ENCODE measurements at regions not wholly inside any gene's neighbourhood (a gene's known extent, or its start where the extent isn't known, plus 50 kb on each side); places are given as distances from the start of the nearest gene placed in this dataset.

GRCh38 chr2:147792966-147793617, 51.7 kb upstream of the ACVR2A start:
- DNase-seq = no peak

DNA sequence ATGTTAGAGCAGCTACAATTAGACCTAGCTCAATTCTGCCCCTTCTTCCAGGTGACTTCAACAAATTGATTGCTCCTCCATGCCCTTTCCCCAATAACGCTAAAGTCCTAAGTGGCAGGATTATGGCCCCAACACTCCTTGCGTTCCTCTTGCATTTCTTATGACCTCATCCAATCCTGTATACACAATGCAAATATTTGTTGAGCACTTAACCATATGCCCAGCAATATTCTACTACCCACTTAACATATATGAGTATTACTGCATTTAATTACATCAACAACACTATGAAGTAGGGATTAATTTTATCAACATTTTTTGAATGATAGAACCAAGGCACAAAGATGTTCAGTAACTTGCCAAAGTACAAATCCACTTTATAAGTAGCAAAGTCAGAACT, 54.2 kb upstream of the ACVR2A start:
- no peak for DNase-seq

GRCh38 chr2:147789720-147790119, 55.1 kb upstream of the ACVR2A start:
- DNase-seq = no peak

- DNase-seq = no peak
Observed at GRCh38 chr2:147789287-147789686, 55.5 kb upstream of the ACVR2A start.

GRCh38 chr2:147782141-147782930, 62.5 kb upstream of the ACVR2A start:
- no peak for DNase-seq

GRCh38 chr2:147779440-147779839, 65.4 kb upstream of the ACVR2A start:
- no peak for DNase-seq

- no peak for DNase-seq
Observed at GRCh38 chr2:147777394-147777793, 67.4 kb upstream of the ACVR2A start.

- DNase-seq = no peak
Observed at GRCh38 chr2:147774805-147775204, 70.0 kb upstream of the ACVR2A start.

DNA sequence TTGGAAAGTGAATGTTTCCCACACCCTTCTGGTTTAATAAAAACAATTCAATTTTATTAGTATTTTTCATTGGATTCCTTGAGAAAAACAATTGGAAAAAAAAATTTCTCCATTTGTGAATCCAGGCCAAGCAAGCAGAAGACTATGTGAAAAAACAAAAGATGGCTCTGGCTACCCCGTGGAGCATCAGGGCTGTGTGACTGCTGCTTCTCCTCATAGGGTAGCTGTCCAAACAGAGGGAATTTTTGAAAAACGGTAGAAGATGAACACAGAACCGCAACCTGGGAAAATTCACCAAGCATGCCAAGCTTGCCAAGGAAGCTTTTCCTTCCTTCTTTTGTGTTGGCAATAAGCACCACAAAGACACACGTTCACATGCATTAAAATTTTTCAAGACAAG, 71.3 kb upstream of the ACVR2A start:
- DNase-seq = no peak

GRCh38 chr2:147772781-147773180, 72.0 kb upstream of the ACVR2A start:
- DNase-seq = no peak

DNA sequence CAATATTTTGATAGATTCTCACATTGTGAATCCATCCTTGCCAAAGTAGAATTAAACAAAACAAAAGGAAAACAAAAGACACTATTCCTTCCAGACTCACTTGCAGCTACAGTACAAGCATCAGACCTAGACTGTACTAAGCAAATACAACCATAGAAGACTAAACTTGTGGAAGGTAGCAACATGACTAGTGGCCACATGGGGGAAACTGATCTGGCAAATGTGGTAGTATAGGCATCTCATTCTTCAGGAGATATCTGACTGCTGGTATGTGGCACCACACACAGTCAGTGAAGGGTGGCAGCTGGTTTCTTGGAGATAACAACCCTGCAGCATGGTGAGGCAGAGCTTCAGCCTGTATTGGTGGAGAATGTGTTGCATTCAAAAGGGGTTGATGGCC, 81.0 kb upstream of the ACVR2A start:
- DNase-seq = no peak

DNA sequence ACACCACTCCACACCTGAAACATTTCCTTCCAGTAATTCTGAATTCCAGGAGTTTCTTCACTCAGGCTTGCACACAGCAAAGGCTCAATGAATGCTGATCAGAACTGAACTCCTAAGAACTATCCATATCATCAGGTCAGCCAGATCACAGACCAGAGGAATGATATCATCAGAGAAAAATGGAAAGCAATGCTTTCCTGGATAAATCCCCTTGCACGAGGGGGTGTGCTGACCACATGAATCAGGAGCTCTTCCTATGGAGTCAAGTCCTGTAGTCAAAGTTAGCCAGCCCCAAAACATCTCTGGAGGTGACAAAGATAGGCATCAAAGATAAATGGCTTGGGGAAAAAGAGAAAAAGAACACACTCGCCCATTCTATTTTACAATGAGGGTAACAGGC, 83.8 kb upstream of the ACVR2A start:
- no peak for DNase-seq

- no peak for DNase-seq
Observed at GRCh38 chr2:147759536-147759935, 85.3 kb upstream of the ACVR2A start.

DNA sequence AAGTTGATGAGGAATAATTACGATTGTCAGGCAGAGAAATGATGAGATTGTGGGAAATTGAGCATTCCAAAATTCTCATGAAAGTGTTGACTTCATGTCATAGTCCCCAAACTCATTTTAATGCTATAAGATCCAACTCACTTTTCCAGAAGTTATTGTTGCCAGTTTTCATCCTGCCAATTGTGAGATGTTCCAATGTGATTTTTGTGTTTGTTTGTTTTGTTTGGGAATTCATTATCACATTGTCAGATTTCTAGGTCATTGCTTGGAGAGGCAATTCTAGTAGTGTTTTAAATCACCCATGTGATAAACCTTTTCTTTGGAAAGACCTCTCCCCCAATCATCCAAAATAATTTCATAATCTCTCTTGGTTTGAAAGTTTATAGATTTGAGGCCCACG, 86.0 kb upstream of the ACVR2A start:
- no peak for DNase-seq

- DNase-seq = no peak
Observed at GRCh38 chr2:147756069-147756468, 88.8 kb upstream of the ACVR2A start.

- DNase-seq = no peak
Observed at GRCh38 chr2:147740211-147740927, 104.5 kb upstream of the ACVR2A start.

DNA sequence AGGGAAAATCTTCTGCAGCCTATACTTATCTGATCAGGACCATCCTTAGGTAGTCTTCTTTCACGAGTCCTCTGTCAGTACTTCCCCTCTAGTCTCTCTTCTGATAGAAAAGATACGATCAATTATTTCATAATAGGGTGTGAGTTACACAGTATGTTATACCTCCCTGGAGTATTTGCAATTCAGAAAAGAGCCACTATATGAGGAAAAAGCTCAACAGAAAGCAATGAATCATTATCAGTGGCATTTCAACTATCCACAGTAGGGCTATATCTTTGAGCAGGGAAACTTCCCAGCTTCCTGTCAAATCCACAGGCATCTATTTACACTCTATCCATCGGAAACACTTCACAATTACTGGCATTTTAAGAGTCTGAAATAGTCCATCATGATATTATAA, 105.3 kb upstream of the ACVR2A start:
- DNase-seq = no peak

DNA sequence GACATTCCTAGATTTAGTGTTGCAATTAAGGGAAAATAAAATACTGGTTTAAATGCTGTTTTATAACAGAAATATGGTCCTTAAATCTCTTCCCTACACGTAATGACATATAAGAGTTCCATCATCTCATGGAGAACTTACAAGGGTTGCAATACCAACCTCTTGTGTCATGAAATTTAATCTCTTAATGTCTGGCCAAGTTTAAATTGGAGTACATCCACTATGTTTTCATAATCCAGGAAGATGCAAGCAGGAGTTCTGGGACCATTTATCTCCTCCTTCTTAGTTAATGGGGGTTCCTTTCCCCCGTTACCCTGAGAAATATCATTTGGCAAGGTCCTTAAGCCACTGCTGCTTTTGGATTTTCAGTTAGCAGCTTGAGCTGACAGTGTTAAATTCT, 126.0 kb upstream of the ACVR2A start:
- no peak for DNase-seq

- DNase-seq = no peak
Observed at GRCh38 chr2:147716906-147717305, 127.9 kb upstream of the ACVR2A start.

DNA sequence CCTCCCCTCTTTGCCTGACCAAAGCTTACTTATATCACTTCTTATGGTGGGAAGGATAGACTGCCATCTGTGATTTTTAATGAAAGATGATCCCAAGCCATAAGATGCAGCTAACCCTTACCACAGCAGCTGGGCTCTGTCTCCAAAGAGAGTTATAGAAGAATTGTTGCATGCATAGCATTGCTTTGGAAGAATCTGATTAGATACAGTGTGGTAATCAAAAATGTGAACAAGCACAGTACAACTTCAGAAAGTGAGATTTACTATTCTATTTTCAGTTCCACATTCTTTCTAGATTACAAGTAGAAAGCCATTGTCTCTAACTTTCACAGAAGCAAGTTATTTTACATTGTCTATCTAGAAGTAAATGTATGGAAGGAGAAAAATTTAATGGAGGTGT, 129.0 kb upstream of the ACVR2A start:
- peak; percentile 10 for DNase-seq

DNA sequence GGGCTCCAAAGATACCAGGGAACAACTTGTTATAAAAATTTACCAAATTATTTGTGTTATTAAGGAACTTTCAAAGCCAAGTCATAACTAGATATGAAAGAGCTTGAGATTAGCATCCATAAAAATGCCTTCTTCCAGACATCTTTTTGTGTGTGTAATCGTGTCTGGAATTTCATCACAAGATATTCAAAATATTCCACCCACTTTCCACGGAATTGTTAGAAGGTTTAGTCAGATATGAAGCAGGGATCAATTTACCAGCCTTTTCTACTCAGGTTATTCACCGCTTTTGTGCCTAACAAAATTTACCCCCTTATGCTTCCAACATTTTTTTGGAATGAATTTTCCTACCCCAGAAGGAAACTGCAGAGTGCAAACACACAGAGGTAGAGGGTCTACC, 130.2 kb upstream of the ACVR2A start:
- no peak for DNase-seq

- no peak for DNase-seq
Observed at GRCh38 chr2:147713349-147713748, 131.5 kb upstream of the ACVR2A start.

DNA sequence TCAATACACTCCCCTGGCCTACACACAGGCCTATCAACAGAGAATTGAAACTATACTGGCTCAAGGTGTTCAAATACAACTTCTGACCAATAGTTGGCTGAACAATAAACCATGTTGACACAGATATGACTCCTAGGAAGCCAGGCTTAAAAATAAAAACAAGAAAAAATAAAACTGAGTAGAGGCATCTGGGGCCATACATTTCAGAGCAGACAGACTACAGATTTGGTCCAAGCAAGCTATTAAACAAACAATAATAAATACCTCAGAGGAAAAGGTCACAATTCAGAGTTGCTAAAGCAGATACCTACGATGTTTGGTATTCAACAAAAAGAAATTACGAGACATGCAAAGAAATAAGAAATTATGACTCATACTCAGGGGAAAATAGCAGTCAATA, 132.8 kb upstream of the ACVR2A start:
- no peak for DNase-seq

DNA sequence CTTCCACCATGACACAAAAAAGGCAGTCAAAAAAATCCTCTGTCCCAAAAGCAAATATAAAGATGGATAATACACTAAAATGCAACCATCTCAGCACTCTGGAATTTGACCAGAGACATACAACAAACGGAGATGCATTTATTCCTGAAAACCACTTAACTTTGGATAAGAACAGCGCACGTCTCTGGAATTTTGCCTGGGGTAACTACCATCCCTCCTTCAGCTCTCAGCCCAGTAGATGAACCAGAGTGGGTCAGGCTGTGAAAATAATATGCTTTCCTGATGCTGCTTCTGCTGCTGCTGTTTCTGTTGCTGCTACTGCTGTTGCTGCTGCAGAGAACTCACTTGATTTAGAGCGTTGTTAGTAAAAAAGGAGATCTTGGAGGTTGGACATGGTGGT, 133.8 kb upstream of the ACVR2A start:
- no peak for DNase-seq
